ENCODE measurements at regions not wholly inside any gene's neighbourhood (a gene's known extent, or its start where the extent isn't known, plus 50 kb on each side); places are given as distances from the start of the nearest gene placed in this dataset.
A peak's percentile ranks its signal among the peaks of the same experiment; 100 is the strongest.

GRCh38 chr9:88776717-88777497 lies 214.4 kb upstream of the S1PR3 start:
- ATAC-seq = no peak
- H4K20me1 ChIP-seq (ENCODE audit: insufficient read depth, low read length) = no peaks in the 10 kb centered on the region
- H3K36me3 ChIP-seq (replicated peaks in 1 of 2; ENCODE audit: control insufficient read depth in 1 of 2, insufficient read depth in 2 of 2, low read length in 2 of 2) = no peaks in the 10 kb centered on the region
- H3K9ac ChIP-seq (ENCODE audit: insufficient read depth, low read depth, low read length) = no peak overlapping the region
- peak; percentile 15 for DNase-seq (ENCODE audit: low spot score)
- H3K27me3 ChIP-seq (ENCODE audit: control insufficient read depth in 1 of 2, insufficient read depth in 2 of 2, low read length in 2 of 2) = peaks cover 2 to 5% of the 10 kb centered on the region in 2 experiments; a peak in 2 of 5 replicates
- no peak overlapping the region for H2AFZ ChIP-seq (ENCODE audit: low read length)
- no TSS peak for BruUV-seq (replicated peaks)
- no peak overlapping the region for H3K27ac ChIP-seq (ENCODE audit: extremely low read length, insufficient read depth, low read length)
- FAIRE-seq = no peak
- TF ChIP-seq TFDP1 (CRISPR knock-in tag; IDR thresholded peaks at IDR 0.05; ENCODE audit: borderline replicate concordance) (no peak), MAFG (CRISPR knock-in tag; IDR thresholded peaks at IDR 0.05) (no peak), ARID4A (CRISPR knock-in tag; IDR thresholded peaks at IDR 0.05; ENCODE audit: borderline replicate concordance) (no peak), ZNF12 (CRISPR knock-in tag; IDR thresholded peaks at IDR 0.05) (no peak), ZNF276 (CRISPR knock-in tag; IDR thresholded peaks at IDR 0.05; ENCODE audit: low read depth) (no peak), HNF1B (CRISPR knock-in tag; IDR thresholded peaks at IDR 0.05) (no peak), ZNF720 (CRISPR knock-in tag; IDR thresholded peaks at IDR 0.05) (no peak), IRF9 (CRISPR knock-in tag; IDR thresholded peaks at IDR 0.05; ENCODE audit: borderline replicate concordance) (no peak), ARNT (IDR thresholded peaks at IDR 0.05) (no peak), PAF1 (CRISPR knock-in tag; IDR thresholded peaks at IDR 0.05) (no peak), BRD4 (CRISPR knock-in tag; IDR thresholded peaks at IDR 0.05) (no peak), ZNF749 (CRISPR knock-in tag; IDR thresholded peaks at IDR 0.05; ENCODE audit: borderline replicate concordance) (no peak), RNF2 (conservative IDR thresholded peaks at IDR 0.05; ENCODE audit: low read depth) (no peak)
- H3K4me1 ChIP-seq (ENCODE audit: insufficient read depth, low read length) = 0 out of 2 replicates have a peak, but pooled peaks cover 8% of the 10 kb centered on the region
- no peaks in the 10 kb centered on the region for H3K79me2 ChIP-seq (ENCODE audit: insufficient read depth, low read length)
- 58% methylated on average over 7 of the region's 7 CpGs for WGBS (ENCODE audit: low lambda C conversion rate)
- in situ Hi-C loops (cut with HindIII; ENCODE audit: extremely low pct_ligation_motif_present, low pct_unique_long_range_greater_than_20kb) = no loop called here
- CTCF ChIA-PET (ENCODE audit: low intra/inter-chr PET ratio, low total read pairs) = no interaction called here
- no peak overlapping the region for H3K4me2 ChIP-seq (ENCODE audit: low read depth, low read length)
- POLR2A ChIA-PET = no interaction called here
- no peak overlapping the region for H3K4me3 ChIP-seq (replicated peaks in 1 of 3; ENCODE audit: insufficient read depth in 1 of 3, low read depth in 2 of 3, low read length in 3 of 3)
- intact Hi-C loops (cut with micrococcal nuclease; ENCODE audit: unreplicated experiment) = no loop called here
- H3K9me3 ChIP-seq (ENCODE audit: low read length) = no peaks in the 10 kb centered on the region
